ENCODE measurements at regions not wholly inside any gene's neighbourhood (a gene's known extent, or its start where the extent isn't known, plus 50 kb on each side); places are given as distances from the start of the nearest gene placed in this dataset.

- Histone ChIP-seq H3K27me3 (ENCODE audit: insufficient read depth, poor library complexity, severe bottlenecking) (no peaks in the 10 kb centered on the region), H3K27ac (replicated peaks) (no peak overlapping the region), H3K4me3 (replicated peaks; ENCODE audit: insufficient read depth, low read length) (no peak overlapping the region)
- no peak for DNase-seq (ENCODE audit: low read depth in 1 of 2, low spot score in 1 of 2)
- TF ChIP-seq POLR2AphosphoS5 (IDR thresholded peaks at IDR 0.05; ENCODE audit: low read depth) (no peak), SPI1 (IDR thresholded peaks at IDR 0.05; ENCODE audit: borderline replicate concordance, low read depth) (no peak), GABPA (IDR thresholded peaks at IDR 0.05; ENCODE audit: low read depth) (no peak), REST (IDR thresholded peaks at IDR 0.05; ENCODE audit: insufficient replicate concordance, low read depth) (no peak), CTCF (IDR thresholded peaks at IDR 0.05; ENCODE audit: insufficient read depth, low read length) (no peak)
Observed at GRCh38 chr15:87758794-87759418, 497.6 kb downstream of the NTRK3 start.

- DNase-seq (ENCODE audit: low read depth in 1 of 2, low spot score in 1 of 2), result no peak
Observed at GRCh38 chr15:87757084-87757483, 499.5 kb downstream of the NTRK3 start.

More at GRCh38 chr15:87757084-87757483, 499.5 kb downstream of the NTRK3 start:
- Histone ChIP-seq H3K4me3 (replicated peaks; ENCODE audit: insufficient read depth, low read length) (no peak overlapping the region), H3K27ac (replicated peaks) (no peak overlapping the region), H3K27me3 (ENCODE audit: insufficient read depth, poor library complexity, severe bottlenecking) (no peaks in the 10 kb centered on the region)
- no peak for TF ChIP-seq POLR2AphosphoS5 (IDR thresholded peaks at IDR 0.05; ENCODE audit: low read depth)
- no peak for TF ChIP-seq GABPA (IDR thresholded peaks at IDR 0.05; ENCODE audit: low read depth)
- TF ChIP-seq SPI1 (IDR thresholded peaks at IDR 0.05; ENCODE audit: borderline replicate concordance, low read depth), result no peak
- TF ChIP-seq REST (IDR thresholded peaks at IDR 0.05; ENCODE audit: insufficient replicate concordance, low read depth), result no peak
- no peak for TF ChIP-seq CTCF (IDR thresholded peaks at IDR 0.05; ENCODE audit: insufficient read depth, low read length)

Data from HL-60 (cell line).